ENCODE measurements at regions not wholly inside any gene's neighbourhood (a gene's known extent, or its start where the extent isn't known, plus 50 kb on each side); places are given as distances from the start of the nearest gene placed in this dataset.
"Not testable (repeated sequence)": the region's sequence is repeated elsewhere in the genome, so short reads cannot be mapped to it uniquely, and the experiment has no call there.

DNA sequence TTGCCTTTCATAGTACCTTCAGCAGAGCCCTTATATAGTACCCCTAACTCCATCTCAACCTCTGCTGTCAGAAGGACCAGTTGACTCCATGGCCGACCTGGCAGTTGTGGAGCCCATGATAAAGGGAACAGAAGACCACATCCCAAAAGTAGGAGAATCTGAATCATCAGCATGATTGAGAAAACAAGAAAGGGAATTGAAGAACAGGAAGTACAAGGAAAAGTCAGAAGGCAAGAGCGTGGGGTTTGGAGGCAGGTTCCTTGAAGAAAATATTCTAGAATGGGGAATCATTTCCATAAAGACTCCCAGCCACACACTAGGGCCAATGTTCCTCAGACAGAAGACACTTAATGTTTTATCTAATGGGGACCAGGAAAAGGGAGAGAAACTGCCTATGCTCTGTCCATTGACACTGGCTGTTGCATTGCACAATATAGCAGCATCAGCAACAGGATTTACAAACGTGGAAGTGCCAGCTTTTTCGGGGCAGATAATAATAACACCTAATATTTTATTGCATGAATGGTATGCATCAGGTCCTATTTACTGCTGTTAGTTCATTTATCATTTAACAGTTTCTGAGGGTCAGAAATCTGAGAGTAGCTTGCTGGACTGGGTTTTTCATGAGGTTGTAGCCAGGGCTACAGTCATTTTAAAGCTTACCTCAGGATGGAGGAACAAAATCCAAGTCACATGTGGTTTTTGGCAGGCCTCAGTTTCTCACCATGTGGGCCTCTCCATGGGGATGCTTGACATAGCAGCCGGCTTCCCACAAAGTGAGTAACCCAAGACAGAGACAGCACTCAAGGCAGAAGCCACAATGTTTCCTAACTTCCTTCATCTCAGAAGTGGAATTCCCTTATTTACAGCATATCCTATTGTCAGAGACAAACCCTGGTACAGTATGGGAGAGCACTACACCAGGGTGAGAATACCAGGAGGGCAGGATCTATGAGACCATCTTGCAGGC lies 483.4 kb downstream of the PLPP3 start:
- DNase-seq (ENCODE audit: low read depth), result no peak

DNA sequence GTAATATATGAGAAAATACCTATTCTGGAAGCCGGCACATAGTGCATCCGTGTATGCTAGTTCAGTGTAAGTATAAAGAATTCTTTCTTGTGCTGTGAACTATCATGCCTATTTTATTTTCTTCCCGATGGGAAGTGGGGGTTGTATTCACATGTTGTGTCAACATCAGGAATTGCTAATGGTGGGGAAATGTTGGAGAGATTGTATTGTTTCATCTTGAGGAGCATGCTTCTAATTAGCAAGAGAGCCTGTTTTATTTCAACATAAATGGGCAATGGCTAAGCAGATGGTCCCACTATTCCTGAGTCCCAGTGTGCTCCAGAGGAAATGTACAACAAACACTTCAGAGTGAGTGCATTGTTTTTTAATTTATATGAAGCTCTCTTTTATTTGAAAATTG lies 485.2 kb downstream of the PLPP3 start:
- in situ Hi-C loops (cut with HindIII; ENCODE audit: low pct_unique_long_range_greater_than_20kb, low sequenced_read_pairs), result no loop called here
- no peak for DNase-seq (ENCODE audit: low read depth)

More for the DNA sequence above, 483.4 kb downstream of the PLPP3 start:
- in situ Hi-C loops (cut with HindIII; ENCODE audit: low pct_unique_long_range_greater_than_20kb, low sequenced_read_pairs), result no loop called here

DNA sequence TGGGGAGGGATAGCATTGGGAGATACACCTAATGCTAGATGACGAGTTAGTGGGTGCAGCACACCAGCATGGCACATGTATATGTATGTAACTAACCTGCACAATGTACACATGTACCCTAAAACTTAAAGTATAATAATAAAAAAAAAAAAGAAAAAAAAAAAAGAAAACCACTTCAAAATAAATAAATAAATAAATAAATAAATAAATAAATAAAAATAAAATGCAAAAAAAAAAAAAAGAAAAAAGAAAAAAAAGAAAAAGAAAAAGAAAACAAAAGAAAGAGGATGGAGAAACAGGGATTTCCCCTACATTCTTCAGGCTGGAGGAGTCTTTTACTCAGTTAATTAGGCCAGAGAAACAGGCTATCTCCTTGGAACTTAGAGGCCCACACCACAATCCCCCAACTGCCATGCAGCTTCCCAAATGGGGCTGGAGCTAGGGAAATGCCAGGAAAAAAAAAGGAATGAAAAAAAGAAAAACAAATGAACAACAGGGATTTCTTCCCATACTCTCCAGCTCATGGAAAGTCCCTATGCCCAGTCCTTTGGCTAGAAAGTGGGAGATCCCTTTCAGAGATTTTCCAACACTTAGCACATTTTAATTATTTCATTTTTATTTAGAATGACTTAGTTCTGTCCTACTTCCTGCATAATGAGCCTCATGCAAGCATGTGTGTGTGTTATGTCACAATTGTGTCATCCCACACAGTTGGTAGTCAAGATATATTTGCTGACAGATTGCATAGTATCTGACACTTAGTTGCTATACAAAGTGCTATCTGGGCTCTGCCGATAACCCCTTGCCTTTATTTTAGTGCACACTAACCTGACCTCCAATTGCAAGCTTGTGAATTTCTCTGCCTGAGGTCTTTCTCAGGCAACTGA lies 486.4 kb downstream of the PLPP3 start:
- no peak for DNase-seq (ENCODE audit: low read depth)

DNA sequence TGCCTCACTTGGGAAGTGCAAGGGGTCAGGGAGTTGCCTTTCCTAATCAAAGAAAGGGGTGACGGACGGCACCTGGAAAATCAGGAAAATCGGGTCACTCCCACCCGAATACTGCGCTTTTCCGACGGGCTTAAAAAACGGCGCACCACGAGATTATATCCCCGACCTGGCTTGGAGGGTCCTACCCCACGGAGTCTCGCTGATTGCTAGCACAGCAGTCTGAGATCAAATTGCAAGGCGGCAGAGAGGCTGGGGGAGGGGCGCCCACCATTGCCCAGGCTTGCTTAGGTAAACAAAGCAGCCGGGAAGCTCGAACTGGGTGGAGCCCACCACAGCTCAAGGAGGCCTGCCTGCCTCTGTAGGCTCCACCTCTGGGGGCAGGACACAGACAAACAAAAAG lies 489.5 kb downstream of the PLPP3 start:
- DNase-seq (ENCODE audit: low read depth); in situ Hi-C loops (cut with HindIII; ENCODE audit: low pct_unique_long_range_greater_than_20kb, low sequenced_read_pairs): not testable (repeated sequence)

More for the DNA sequence above, 486.4 kb downstream of the PLPP3 start:
- in situ Hi-C loops (cut with HindIII; ENCODE audit: low pct_unique_long_range_greater_than_20kb, low sequenced_read_pairs), result no loop called here

DNA sequence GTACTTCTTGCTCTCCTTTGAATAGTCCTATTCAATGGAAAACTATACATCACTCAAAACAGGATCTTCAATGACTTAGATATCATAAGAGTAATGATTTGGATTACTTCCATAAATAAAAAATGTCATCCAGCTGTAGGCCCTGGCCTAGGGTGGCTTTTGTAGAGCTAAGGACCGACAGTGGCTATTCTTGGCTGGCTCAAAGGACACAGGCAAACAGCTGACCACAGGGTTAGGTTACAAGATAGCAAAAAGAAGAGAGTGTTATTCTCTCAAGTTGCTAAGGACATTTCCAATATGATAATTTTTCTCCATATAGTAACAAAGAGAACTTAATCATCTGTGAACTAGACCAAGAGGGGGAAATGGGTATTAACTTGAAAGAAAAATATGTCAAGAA lies 495.1 kb downstream of the PLPP3 start:
- no peak for DNase-seq (ENCODE audit: low read depth)
- in situ Hi-C loops (cut with HindIII; ENCODE audit: low pct_unique_long_range_greater_than_20kb, low sequenced_read_pairs), result no loop called here

DNA sequence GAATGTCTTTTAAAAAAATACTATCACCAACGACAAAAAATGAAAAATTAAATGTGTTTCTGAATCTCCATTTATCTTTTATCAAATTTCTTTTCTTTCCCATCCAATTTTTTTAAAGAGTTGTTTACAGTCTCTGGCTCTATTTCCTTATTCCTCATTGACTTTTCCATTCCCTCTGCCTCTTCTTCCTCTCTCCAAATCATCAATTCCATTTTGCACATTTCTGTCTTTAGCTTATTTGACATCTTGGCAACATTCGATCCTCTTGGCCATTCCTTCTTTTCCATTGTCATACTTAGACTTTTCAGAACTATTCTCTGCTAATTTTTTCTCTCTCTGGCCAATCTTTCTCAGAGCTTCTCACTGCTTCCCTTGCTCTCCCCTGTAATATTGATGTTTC lies 497.6 kb downstream of the PLPP3 start:
- no peak for DNase-seq (ENCODE audit: low read depth)
- in situ Hi-C loops (cut with HindIII; ENCODE audit: low pct_unique_long_range_greater_than_20kb, low sequenced_read_pairs), result no loop called here

DNA sequence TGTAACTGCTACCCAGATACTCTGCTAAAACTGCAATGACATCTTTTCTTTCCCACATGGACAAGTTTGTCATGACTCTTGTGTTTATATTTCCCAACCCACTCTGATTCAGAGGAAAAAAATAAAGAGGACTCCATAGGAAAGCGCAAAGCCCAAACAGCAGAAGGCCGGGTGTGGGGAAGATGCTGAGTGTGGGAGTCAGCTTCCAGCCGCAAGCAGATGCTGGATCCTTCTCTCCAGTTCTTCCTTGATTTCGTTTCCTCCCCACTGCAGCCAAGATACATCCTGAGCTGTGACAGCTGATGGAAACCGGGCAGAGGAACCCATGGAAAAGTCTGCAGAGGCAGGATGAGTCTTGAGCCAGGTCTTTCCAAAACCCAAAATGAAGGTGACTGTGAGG lies 498.2 kb downstream of the PLPP3 start:
- in situ Hi-C loops (cut with HindIII; ENCODE audit: low pct_unique_long_range_greater_than_20kb, low sequenced_read_pairs), result no loop called here
- no peak for DNase-seq (ENCODE audit: low read depth)

DNA sequence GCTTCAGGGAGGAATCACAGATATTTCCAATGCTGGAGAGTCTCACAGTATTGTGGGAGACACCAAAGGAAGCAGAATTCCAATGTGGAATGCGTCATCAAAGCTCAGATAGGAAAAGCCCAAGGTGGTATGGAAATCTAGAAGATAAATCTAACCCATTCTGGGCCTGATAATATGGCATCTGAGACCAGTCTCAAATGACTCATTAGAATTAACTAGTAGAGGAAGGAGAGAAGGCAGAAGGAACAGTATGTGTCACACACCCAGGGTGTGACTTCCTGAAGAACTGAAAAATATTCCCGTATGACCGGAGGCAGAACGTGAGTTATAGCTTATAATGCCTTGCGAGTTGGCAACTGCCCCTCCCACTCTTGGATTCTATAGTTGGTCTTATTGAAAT lies 499.2 kb downstream of the PLPP3 start:
- in situ Hi-C loops (cut with HindIII; ENCODE audit: low pct_unique_long_range_greater_than_20kb, low sequenced_read_pairs), result no loop called here
- DNase-seq (ENCODE audit: low read depth), result no peak

DNA sequence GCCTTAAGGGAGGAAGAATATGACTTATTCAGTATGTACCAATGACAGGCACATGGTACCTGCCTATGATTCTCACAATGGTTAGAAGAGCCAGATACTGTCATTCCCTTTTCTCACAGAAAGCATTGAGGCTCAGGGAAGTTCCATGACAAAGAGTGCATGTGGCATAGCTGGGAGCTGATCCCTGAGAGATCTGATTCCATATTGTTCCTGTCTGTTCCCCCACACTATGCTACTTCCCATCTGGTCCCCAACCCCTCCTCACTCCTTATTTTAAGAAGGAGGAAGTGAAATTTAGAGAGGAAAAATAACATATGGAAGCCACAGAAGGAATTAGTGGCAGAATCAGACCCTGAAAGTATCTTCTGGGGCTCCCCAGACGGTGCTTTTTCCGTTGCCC lies 500.0 kb downstream of the PLPP3 start:
- no peak for DNase-seq (ENCODE audit: low read depth)
- in situ Hi-C loops (cut with HindIII; ENCODE audit: low pct_unique_long_range_greater_than_20kb, low sequenced_read_pairs), result no loop called here

DNA sequence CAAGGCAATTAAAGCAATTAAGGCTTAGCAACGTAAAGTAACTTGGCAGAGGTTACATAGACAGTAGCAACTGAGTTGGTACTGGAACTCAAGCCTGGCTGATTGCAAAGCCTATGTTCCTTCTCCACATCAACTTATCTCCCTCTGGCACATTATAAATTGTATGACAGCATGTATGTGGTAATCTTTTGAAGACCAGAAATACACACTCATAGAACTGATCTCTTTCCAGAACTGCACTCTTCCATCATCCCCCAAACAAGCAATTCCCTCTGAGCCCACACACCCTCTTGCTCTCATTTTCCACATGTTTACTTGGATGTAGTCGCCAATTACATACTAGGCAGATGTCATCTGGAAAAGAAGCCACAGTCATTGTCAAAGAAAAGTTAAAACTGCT lies 502.2 kb downstream of the PLPP3 start:
- in situ Hi-C loops (cut with HindIII; ENCODE audit: low pct_unique_long_range_greater_than_20kb, low sequenced_read_pairs), result no loop called here
- no peak for DNase-seq (ENCODE audit: low read depth)

DNA sequence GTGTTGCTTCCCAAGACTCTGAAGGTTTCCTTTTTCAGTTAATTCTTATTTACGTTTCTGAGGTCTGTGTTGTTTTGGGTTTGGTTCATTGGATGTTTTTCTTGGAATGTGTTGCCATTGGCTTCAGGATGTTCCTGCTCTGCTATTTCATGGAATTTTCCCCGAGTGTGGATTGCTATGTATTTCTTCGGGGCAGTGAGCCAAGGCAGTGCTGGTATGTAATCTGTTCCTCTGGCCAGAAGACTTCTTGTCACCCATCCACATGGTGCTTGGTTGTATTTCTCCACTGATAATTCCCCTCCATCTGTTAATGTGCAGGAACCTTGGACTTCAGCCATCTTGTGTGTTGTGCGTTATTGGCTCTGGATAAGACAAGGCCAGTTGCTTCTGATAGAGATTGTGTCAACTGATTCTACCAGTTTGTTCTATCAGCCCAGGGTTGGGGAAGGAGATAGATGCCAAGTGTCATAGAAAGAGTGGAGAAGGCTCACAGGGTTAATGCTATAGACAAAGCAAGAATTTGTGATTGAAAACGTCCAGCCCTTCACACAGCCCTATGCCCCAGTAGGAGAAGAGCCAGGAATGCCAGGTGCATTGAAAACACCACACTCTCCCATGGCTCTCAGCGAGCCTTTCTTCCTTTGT lies 505.2 kb downstream of the PLPP3 start:
- in situ Hi-C loops (cut with HindIII; ENCODE audit: low pct_unique_long_range_greater_than_20kb, low sequenced_read_pairs), result no loop called here
- DNase-seq (ENCODE audit: low read depth), result no peak

DNA sequence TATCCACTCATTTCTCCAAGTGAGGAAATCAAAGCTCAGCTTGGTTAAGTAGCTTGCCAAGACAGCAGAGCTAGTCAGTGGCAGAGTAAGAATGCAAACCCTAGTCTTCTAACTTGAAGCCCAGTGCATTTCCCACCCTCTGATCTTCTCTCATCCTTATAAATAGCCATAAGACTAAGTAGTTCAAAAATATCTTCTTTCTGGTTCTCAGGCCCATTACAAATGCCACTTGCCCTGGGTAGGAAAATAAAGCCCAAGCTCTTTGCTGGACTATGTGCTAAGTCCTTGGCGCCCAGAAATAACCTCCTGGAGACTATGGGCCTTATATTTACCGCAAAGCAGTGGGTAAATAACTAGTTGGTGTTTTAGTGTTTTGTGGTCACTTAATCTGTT lies 505.8 kb downstream of the PLPP3 start:
- in situ Hi-C loops (cut with HindIII; ENCODE audit: low pct_unique_long_range_greater_than_20kb, low sequenced_read_pairs), result no loop called here
- no peak for DNase-seq (ENCODE audit: low read depth)

DNA sequence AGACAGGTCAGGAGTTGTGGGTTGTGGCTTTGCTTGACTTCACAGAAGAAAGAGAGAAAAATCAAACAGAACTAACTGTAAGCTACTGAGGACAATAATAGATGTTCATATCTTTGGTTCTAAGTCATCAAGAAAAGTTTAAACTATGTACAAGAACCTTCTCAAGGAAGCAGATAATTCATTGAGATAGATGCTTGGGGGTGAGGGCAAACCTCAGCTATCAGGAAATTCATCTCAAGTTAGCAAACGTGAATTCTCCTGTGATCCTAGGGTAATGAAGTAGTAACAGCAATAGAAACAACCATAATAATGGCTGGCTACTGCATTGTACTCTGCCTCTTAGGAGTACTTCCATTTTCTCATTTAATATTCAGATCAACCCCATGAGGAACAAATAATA lies 506.2 kb downstream of the PLPP3 start:
- DNase-seq (ENCODE audit: low read depth), result no peak
- in situ Hi-C loops (cut with HindIII; ENCODE audit: low pct_unique_long_range_greater_than_20kb, low sequenced_read_pairs), result no loop called here

DNA sequence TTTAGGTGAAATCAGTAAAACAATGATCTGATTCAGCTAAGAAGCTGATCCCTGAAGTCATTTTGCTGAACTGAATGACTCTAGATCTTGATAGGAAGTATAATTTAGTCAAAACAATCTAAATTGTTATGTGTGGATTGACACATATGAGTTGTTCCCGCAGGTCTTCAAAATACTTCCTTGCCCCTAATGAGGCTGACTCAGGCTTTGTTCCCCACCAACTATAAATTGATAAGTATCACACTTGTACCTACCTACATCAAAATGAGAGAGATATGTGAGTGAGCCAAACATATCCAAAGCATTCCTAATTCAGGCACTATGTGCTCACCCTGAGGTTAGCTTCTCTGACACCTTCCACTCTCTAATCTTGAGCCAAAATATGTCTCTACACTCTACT lies 507.1 kb downstream of the PLPP3 start:
- in situ Hi-C loops (cut with HindIII; ENCODE audit: low pct_unique_long_range_greater_than_20kb, low sequenced_read_pairs), result no loop called here
- DNase-seq (ENCODE audit: low read depth), result no peak

DNA sequence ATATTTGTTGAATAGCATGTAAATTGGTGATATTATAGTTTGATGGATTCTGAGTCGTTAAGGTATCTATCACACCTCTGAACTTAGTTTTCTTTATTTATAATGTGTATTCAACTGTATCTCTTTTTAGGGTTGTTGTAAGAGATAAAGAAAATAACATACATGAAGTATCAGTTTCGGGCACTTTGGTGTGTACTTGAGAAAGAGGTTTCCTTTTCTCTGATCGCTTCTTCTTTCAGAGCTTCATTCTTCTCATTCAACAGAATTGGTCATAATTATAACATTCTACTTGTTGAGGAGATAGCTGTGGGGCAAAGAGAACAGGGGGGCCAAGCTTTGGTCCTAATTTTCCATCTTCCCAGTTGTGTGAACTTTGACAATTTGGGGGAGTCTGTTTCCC lies 508.0 kb downstream of the PLPP3 start:
- no peak for DNase-seq (ENCODE audit: low read depth)
- in situ Hi-C loops (cut with HindIII; ENCODE audit: low pct_unique_long_range_greater_than_20kb, low sequenced_read_pairs), result no loop called here

DNA sequence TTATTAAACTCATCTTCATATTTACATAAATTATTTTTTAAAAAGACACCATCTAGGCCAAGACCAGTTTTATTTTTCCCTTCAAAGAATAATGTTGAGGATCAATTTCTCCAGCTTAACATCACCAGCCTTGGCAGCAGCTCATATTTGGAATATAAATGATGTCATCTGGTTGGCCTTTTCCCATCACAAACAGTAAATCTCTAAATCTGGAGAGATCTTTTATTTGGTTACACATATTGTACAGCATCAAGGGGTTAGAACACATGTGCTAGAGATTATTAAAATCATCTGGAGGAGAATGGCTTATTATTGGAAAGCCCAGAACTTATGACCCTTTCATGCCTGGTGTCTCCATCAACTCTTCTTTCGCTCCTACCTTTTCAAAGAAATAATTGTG lies 508.8 kb downstream of the PLPP3 start:
- DNase-seq (ENCODE audit: low read depth), result no peak
- in situ Hi-C loops (cut with HindIII; ENCODE audit: low pct_unique_long_range_greater_than_20kb, low sequenced_read_pairs), result no loop called here

DNA sequence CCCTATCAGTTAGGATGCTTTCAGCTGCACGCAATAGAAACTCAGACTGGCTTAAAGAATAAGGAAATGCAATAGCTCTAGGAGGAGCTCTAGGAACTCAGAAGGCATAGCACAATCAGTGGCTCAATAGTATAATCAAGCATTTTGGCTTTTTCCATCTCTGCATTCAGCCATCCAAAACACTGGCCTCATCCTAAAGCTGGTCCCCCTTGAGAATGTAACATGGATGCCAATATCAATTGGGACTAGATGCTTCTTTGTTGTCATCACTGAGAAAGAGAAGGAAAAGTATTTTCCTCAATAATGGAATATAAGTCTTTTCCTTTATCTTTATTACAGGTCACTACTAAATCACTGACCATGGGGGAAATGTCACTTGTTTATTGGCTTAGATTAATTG lies 509.5 kb downstream of the PLPP3 start:
- in situ Hi-C loops (cut with HindIII; ENCODE audit: low pct_unique_long_range_greater_than_20kb, low sequenced_read_pairs), result no loop called here

DNA sequence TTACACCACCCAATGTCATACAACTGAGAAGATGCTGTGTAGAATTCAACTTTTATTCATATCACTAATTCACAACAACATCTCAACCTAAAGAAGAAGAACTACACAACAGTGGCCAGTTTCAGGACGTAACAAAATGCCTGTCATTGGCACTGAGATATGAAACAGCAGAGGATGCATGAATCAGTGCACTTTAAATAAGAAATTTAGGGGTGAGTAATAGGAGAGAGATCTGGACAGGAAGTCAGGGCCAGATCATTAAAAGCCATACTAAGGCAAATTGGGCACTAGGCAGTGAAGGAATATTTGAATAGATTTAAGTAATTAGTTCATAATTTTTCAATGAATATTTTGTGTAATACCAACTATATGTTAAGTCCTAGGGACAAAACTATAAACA lies 510.5 kb downstream of the PLPP3 start:
- in situ Hi-C loops (cut with HindIII; ENCODE audit: low pct_unique_long_range_greater_than_20kb, low sequenced_read_pairs), result no loop called here
- DNase-seq (ENCODE audit: low read depth), result no peak

More for the DNA sequence above, 509.5 kb downstream of the PLPP3 start:
- DNase-seq (ENCODE audit: low read depth), result no peak

DNA sequence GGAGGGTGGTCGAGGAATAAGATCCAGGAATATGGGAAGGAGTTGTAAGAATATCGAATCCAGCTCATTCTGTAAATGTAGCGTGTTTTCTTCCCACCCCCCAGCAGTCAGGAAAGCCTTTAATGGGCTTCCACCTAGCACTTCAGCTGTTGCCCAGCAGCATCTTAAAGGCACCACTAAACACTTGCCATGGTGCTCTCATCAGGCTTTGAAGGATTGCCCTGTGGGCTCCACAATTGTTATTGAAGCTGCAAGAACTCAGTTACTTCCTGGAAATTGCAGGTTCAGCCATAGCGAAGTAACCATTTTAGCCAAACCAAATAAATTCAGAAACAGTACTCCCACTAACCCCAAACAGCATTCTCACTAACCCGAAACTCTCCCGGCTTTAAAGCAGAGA lies 511.2 kb downstream of the PLPP3 start:
- in situ Hi-C loops (cut with HindIII; ENCODE audit: low pct_unique_long_range_greater_than_20kb, low sequenced_read_pairs), result no loop called here
- no peak for DNase-seq (ENCODE audit: low read depth)
